DMS 273 (cell line): ENCODE measurements at regions not wholly inside any gene's neighbourhood (a gene's known extent, or its start where the extent isn't known, plus 50 kb on each side); places are given as distances from the start of the nearest gene placed in this dataset.

Experiments used
- DNase-seq: peaks from one replicate; lab custom pipeline; 2025; ENCODE audit not compliant: unreplicated experiment; lab: John Stamatoyannopoulos, UW

DNA sequence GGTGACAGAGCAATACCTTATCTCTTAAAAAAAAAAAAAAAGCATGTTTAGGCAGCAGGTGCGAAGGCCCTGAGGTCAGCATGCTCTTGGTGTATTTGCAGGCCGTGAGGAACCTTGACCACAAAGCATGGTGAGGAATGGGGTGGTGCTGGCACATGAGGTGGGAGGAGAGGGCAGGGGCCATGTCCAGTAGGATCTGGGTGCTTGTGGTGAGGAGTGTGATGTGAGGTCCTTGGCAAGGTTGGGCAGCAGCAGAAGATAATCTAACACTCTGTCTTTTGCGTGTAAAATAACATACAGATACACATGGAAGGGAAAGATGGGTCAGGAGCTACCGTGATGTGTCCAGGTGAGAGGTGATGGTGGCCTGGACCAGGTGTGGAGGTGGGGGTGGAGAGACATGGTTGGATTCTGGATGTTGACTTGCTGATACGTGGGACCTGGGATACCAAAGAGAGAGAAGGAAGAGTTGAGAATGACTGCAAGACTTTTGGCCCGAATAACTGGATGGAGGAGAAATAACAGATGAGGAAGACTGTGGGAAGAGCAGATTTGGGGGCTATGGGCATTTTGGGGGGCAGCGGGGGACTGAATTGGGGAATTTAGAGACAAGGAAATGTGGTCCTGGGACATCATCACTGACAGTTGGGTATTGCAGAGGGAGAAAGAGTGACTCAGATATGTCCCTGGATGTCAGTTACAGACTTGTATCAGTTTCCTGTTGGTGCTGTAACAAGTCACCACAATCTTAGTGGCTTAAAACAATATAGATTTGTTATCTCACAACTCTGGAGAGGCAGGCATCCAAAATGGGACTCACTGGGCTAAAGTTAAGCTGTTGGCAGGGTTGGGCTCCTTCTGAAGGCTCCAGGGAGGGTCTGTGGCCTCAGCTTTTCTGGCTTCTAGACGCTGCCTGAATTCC is 274.9 kb downstream of the HAPSTR1 start:
- no peak for DNase-seq

DNA sequence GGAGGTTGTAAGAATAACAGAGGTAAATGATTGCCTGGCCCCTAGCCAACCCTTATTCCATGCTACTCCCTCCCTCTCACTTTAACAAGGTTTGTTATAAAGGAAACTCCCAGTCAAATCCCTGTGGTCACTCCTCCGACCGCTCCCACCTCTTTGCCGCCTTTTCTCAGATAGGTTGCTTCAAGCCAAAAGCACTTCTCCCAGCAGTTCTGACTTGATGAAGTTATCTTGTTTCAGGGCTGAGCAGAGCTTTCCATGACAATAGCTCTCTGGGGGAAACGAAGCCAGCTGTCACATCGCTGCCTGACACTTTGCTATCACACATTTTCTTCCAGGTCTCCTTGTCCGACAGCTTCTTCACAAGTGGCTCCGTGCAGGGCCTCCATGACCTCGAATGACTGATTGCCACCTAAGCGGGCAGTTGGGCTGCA is 278.6 kb downstream of the HAPSTR1 start:
- DNase-seq, result no peak

DNA sequence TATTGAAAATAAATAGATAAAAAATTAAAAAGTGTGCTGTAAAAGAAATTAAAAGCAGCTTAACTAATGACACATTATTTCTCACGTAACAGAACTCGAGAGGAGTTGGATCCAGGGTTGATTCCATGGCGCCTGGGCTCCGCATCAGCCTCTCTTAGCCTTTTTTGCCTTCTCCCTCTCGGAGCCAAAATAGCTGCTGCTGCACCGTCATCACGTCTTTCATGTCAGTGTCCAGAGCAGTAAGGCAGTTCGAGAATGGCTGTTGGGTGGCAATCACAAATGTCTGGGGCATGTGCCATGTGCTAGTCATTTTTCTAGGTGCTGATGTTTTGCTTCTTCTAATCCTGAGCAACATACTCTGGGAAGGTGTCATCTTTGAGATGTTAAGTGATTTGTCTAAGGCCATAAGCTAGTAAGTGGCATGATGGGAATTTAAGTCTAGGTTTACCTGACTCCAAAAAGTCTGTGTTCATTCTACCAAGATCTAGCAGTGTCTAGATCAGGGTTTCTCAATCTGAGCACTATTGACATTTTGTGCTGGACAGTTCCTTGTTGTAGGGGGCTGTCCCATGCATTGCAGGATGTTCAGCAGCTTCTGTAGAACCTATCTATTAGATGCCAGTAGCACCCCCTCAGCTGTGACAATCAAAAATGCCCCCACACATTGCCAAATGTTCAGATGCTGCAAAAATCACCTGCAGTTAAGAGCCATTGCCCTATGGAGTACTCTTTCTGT is 280.4 kb downstream of the HAPSTR1 start:
- no peak for DNase-seq

DNA sequence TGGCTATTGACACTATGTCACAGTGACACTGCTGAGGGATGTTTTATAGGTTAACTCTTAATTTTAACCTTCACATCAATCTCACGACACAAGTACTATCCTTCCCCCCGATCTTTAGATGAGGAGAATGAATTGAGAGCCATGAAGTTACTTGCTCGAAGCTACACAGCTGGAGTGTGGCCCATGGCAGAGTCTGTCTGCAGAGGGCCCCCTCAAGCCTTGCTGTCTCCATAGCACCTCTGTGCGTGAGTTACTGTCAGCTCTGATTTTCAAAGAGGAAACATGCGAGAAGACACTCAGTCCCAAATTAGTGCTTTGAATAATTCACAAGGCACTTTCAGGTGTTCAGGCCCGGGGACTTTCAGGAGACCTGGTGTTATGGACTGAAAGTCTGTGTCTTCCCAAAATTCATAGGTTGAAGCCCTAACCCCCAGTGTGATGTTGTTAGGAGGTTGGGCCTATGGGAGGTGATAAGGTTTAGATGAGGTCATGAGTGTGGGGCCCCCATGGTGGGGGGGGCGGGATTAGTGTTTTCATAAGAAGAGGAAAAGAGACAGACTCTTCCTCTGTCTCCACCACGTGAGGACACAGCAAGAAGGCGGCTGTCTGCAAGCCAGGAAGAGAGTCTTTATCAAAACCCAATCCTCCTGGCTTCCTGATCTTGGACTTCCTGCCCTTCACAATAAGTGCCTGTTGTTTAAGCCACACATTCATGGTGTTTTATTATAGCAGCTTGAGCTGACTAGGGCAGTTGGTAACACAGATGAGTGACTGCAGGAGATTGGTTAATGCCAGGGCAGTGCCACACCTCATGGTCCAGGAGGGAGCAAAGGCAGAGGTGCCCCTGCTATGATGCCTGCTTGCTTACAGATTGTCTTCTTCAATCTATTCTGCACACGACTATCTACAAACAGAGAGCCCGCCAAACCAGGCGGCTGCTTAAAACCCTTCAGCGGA is 281.8 kb downstream of the HAPSTR1 start:
- no peak for DNase-seq

DNA sequence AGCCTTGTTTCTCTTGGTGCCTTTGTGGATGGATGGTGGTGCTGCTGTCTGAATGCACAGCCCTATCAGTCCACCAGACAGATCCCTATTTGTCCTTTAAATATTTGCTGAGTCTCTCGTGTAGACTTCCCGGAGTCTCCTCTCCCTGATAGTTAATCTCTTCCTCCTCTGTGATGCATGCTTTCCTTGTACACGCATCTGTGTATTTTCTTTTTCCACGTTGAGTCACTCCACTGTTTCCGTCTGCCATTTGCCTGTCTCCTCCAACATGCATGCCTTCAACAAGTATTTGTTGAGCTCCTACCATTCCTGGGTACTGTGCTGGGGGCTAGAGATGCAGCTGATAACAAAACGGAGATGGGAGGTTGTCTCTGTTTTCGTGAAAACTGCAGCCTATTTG is 282.6 kb downstream of the HAPSTR1 start:
- no peak for DNase-seq

DNA sequence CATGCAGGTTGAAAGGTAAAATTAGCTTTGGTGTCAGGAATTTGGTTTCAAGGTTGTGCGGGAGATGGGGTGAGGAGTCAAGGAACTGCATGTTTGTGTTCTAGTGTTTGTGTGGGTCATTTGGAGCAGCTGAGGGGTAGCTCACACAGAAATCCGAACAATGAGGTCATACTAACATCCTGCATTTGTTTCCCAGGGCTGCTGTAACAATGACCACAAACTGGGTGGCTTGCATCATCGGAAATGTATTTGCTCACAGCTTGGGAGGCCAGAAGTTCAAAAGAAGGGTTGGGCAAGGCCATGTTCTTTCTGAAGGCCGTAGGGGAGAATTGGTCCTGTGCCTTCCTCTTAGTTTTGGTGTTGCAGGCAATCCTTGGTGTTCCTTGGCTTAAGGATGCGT is 287.4 kb downstream of the HAPSTR1 start:
- no peak for DNase-seq

DNA sequence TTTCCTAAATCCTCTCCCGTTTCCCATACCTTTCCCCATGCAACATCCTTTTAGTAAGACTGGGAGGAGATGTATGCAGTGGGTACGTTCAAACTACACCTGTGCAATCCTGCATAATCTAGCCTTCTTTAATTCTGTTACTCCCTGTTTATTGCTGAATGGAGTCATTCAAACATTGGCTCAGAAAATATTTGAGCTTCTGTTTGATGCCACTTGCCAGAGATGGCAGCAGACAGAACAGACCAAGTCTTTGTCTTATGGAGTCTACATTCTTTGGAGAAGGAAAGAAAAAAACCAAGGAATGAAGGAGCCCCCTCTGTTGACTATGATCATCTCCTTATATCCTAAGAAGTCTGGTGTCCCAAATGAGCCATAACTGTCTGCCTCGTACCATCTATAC is 288.8 kb downstream of the HAPSTR1 start:
- no peak for DNase-seq

DNA sequence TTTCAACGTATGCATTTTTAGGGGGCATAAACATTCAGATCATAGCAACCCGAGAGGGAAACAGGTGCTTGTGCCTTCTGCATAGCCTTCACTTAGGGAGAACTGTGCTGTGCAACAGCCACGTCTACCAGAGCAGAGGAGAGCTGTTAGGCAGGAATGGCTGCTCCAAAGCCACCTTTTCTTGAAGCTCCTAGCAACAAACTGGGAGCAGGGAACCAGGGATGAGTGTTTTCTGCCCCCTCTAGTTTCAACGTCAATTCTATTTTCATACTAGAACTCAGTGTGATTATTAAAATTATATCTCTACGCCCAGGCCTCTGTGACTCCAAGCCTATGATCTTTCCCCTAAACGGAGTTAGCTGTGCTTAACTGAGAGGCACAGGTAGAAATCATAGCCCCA is 290.0 kb downstream of the HAPSTR1 start:
- DNase-seq, result no peak

DNA sequence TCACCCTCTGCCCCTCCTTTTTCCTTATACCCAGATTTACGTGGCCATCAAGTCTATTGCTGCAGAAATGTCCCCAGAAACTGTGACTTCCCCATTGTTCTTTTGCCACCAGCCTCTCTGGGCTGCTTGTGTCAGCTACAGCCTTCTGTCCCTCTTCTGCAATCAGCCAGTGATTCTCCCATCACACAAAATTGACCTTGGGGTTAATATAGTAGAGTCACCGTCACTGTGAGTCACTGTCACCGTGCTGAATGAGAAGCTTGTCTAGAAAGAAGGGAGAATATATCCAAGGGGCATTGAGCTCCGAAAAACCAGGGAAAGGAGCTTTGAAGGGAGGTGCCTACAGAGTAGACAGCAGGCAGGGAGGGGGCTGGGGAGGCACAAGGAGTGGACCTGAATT is 290.5 kb downstream of the HAPSTR1 start:
- no peak for DNase-seq

DNA sequence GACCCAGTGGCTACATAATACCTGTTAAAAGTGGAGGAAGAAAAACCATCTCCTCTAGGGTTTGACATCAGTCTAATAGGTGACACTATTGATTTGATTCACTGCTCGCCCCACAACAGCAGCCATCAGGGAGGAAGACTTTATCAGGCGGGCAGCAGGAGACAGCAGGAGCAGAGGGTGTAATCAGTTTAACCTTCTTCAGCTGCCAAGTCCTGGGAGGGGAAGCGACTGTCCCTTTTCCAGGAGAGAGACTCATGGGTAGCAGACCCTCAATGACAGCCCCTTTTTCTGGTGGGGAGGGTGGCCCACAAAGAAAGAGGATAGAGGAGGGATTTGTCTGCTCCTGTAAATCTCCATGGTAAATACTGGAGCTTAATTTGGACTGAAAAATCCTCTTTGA is 291.8 kb downstream of the HAPSTR1 start:
- DNase-seq, result no peak

DNA sequence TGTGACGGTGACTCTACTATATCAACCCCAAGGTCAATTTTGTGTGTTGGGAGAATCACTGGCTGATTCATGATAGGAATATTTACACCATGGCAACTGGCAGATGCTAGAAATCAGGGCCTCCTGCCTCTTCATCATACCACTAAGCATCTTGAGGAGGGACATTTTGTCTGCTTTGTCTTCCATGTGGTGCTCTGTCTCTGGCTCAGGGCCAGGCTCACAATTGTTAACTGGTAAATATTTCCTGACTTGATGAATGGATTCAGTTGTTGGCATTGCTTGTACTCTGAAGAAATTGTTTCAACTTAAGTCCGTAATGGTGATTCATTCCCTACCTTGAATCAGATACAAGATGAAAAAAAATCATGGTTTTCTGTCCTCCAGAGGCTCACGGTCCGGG is 292.7 kb downstream of the HAPSTR1 start:
- no peak for DNase-seq

DNA sequence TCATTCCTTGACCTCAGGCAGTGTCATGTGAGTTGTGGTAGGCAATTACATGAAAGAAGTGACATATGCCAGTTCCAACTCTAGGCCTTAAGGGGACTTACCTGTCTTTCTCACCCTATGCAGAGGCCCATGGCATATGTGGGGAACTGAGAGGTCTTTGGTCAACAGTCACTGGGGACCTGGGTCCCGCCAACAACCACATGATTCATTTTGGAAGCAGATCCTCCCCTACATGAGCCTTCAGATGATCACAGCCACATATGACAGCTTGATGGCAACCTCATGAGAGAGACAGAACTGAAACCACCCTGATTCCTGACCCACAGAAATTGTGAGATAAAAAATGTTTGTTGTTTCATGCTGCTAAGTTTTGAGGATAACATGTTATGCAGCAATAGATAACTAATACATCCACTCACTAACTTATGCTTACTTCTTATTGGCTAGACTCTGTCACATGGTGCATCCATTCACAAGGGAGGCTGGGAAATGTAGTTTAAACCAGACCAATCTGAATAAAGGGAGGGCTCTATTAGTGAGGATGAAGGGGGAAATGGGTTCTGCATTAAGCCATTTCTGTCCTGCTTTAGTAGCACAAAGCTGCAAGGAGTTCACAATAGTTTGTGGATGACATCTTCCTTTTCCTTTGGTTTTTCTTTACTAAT is 298.2 kb downstream of the HAPSTR1 start:
- no peak for DNase-seq

DNA sequence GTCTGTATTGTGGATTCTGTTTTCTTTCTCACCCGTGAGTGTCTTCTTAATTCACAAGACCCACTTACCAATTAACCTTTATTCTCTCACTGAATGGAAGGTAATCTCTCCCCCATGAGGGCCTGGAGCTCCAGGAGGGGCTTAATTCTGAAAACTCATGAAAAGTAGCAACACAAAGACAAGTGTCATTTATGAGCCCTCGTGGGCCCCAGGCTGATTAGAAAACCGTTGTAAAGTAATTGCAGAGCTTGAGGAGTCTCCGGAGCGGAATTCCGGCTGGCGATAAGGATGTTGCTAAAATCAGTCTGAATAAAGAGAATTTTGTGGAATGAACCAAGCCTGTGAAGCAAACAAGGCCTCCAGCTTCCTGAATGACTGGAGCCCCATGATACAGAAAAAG is 301.5 kb downstream of the HAPSTR1 start:
- DNase-seq, result no peak

DNA sequence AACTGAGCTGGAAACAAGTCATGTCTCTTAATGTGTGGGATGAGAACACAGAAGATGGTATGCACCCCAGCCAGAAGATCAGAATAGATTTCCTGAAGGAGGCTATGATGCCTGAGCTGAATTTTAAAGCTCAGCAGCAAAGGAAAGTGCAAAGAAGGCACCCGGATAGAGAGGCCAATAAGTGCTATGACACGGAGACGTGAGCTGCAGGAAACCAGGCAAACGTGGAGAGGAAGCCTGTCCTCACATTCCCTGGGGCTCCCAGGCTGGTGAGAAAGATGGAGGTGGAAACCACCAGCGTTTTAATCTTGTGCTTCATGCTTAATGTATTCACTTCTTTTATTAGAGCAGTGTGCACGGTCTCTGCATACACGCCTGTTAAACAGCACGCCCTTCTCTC is 302.1 kb downstream of the HAPSTR1 start:
- no peak for DNase-seq

DNA sequence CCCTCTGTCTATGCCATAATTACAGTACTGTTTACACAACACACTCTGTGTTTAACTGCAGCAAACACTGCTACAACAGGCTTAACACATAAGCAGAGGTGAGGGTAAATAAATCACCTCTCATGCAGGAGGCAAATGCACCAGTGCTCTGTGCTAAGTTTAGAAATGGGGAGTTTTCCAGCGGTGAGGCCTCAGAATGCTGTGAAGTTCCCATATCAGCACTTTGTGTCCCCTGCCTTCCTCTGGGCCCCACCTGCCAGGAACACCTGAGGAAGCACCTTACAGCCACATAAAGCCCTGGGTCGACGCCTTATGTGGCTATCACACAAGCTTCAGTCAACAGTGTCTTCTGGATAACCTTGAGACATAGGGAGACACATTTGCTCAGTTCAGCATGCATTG is 304.5 kb downstream of the HAPSTR1 start:
- no peak for DNase-seq

DNA sequence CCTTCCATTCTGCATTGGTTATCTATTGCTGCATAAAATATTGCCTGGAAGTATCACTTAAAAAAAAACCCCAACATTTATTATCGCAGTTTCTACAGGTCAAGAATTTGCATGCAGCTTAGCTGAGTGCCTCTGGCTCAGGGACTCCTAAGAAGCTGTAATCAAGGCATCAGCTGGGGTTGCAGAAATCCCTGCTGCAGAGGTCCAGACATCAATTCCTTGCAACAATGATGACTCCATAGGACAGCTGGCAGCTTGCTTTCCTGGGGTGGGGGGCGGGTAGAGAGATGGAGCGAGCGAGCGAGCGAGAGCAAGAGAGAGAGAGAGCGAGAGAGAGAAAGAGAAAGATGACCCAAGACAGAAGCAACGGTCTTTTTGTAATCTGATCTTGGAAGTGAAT is 308.1 kb downstream of the HAPSTR1 start:
- DNase-seq, result no peak

DNA sequence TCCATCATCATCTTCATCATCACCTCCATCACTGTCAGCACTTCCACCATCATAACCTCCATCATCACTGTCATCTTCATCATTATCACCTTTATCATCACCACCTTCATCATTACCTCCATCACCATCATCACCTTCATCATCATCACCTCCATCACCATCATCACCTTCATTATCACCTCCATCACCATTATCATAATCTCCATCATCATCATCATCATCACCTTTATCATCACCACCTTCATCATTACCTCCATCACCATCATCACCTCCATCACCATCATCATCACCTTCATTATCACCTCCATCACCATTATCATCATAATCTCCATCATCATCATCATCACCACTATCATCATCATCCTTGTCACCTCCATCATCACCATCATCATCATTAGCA is 309.7 kb downstream of the HAPSTR1 start:
- no peak for DNase-seq

DNA sequence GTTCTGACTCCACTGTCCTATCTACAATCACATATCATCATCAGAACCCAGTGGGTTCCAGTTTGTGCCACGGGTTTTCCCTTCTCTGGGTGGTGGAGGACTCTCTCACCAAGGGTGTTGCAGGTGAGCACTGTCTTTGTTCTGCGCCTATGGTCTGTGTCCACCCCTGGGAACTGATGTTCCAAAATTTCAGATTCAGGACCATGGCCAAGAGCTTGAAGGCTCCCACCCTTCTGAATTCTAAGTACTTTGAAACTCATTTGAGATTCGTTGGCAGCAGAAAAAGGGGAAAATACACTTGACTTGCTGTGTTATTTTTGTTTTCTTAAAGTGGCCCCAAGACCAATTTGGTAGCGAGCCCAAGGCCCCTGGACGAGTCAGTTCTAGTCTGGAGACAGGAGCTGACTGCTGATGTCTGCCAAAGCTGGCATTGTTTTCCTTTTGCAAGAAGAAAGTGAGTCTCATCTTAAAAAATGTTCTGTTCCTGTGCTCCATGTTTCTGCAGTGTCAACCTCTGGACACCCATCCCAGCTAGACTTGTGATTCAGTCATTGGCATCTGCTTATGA is 310.9 kb downstream of the HAPSTR1 start:
- no peak for DNase-seq

DNA sequence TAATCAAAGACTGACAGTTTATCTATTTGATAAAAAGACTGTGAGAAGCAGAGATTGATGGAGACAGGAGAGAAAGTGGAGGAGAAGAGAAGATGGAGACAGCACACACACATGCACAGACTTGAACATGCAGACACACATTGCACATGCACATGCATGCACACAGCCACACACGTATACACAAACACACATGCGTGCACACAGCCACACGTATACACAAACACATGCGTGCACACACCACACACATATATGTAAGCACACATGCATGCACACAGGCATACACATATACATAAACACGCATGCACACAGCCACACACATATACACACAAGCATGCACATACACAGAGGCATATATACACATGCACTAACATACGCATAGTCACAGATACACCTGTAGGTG is 313.4 kb downstream of the HAPSTR1 start:
- no peak for DNase-seq

DNA sequence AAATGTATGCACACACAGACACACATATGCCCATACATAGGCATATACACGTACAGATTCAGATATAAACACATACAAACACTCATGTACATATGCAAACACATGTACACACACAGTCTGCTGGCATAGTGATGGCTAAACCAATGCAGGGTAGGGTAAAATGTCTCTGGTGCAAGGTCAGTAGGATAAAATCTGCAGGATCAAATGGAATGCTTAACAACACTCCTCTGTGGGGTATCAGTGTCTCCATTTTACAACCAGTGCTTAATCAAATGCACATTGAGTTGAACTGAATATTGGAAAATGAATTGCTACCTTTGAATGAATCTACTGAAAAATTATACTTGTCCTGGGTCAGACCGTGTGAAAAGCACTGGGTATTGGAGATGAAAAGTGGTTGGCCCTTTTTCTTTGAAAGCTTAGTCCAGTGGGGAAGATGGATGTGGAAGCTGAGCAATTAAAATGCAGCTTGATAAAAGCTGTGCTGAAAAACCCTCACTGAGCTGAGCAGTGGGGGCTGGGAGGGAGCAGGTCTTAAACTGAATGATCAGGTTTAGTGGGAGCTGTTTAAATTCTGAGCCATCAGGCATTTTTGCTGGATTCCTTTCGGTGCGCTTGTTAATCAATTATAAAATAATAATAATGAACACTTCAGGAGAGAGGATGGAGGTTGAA is 314.7 kb downstream of the HAPSTR1 start:
- DNase-seq, result no peak
